GDM1 (cell line): ENCODE measurements at regions not wholly inside any gene's neighbourhood (a gene's known extent, or its start where the extent isn't known, plus 50 kb on each side); places are given as distances from the start of the nearest gene placed in this dataset.
"Not testable (repeated sequence)": the region's sequence is repeated elsewhere in the genome, so short reads cannot be mapped to it uniquely, and the experiment has no call there.

Experiments used
- DNase-seq: peaks from one replicate; lab custom pipeline; 2025; lab: John Stamatoyannopoulos, UW

DNA sequence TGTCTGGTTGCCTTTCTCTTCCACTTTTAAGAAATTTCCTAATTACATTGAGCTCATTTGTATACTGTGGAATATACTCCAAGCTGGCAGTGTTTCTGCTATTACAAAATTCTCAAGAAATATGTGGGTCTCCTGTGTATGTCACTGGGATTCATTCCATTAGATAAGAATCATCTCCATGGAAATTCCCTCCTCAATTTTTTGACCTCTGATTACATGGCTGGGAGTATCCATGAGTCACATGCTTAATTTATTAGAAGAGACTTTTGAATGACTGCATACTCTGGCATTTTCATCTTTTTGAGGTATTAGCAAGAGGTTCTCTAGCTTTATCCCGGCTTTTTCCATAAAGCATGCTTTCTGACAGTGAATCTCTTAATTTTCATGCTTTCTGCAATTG, 665.5 kb upstream of the CNTNAP5 start:
- no peak for DNase-seq

DNA sequence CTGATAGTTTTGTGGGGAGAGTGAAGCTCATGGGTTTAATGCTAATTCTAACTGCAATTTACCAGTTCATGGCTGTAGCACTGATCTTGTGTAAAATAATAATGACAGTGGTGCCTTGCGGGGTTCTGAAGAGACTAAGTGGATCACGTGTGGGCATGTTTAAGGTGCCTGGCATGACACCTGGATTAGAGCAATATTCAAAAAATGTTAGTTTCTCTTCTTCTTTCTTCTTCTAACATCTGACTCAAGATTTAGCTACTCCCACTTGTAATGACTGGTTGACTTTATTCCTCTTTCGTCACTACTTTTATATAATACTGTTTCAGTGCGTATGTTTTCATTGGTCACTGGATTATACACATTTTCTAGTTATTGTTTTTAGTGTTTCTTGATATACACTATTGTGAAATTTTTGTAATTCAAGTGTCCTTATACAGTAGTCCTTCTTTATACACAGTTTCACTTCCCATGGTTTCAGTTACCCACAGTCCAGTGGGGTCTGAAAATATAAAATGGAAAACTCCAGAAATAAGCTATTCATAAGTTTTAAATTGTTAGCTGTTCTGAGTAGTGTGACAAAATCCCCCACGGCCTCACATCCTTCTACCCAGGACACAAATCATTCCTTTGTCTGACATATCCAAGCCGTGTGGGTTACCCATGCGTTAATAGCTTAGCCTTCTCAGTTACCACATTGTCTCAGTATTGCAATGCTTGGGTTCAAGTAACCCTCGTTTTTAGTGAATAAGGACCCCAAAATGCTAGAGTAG, 662.2 kb upstream of the CNTNAP5 start:
- DNase-seq: no peak

DNA sequence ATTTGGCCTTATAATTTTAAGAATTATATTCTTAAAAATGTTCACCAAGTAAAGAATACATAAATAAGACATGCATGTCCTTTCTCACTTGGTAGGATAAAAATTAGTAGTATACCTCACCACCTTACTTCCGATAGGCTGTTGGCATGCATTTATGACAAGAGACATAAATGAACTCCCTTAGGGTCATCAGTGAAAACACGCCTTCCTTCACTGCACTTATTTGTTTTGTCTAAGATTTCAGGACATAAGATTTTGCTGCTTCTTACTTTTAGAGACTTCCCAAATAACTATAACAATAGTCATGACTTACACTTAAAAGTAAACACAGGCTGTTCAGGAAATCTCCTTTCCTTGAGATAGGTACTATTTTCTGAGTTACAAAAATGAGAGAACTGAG, 661.3 kb upstream of the CNTNAP5 start:
- DNase-seq: no peak

- DNase-seq: no peak
Measured at GRCh38 chr2:123364243-123364896, 660.7 kb upstream of the CNTNAP5 start.

DNA sequence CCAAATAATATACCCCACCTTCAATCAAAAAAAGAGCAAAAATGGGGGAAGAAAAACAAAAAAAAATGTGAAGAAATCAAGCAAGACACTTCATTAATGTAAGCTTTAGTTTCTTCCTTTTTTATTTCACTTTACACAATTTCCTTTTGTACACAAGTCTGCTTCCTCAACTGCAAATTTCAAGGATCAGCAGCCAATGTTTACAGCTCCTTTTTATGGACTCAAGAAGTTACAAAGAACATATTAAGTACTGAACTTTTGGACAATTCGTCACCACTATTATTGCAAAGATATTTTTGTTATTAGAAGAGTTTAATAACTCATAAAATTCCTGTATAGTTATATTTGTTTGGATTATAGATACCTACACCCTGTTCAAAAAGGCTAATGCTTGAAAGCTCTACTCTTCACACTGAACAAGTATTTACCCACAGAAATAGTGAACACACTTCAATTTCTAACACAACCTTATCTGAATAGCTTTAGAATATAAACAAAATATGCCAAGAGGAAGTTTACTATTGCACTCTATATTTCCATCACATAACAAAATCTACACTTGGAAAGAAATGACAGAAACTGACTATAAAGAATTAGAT, 658.7 kb upstream of the CNTNAP5 start:
- no peak for DNase-seq

GRCh38 chr2:123370186-123370585, 654.9 kb upstream of the CNTNAP5 start:
- no peak for DNase-seq

DNA sequence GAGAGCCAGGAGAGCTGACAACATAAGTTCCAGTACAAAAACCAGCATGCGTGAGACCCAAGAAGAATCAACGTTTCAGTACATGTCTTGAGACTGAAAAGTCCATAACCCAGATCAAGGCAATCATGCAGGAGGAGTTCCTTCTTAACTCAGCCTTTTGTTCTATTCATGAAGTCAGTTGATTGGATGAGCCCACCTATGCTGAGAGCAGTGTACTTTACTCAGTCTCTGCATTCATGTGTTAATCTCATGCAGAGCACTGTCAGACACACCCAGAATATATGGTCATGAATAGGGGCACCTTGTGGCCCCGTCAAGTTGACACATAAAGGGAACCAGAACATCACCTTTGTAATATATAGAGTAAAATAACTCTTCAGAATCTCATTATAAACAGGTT, 653.6 kb upstream of the CNTNAP5 start:
- DNase-seq: no peak

DNA sequence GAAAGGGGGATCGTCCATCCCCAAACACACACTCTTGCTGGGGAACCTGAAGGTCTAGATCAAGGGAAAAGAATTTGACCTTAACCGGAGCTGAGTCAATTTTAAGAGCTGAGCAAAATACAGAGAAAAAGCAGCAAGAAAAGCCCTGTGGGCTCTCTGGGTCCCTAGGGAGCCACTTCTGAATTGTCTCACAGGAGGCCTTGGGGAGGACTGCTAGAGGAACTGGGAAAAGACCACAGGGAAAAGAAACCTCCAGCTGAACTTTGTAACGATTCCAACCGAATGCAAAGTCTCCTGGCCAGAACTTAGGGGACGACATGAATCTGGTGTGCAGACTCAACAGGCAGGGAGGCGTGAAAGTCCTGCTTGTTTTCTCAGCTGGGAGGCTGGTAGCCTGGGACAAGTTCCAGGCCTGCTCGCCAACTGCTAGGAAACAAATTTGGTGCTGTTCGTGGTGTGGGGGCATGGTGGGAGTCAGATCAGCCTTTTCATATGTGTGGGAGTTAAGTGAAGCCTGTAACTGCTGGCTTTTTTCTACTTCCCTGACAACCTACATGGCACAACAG, 644.6 kb upstream of the CNTNAP5 start:
- no peak for DNase-seq

DNA sequence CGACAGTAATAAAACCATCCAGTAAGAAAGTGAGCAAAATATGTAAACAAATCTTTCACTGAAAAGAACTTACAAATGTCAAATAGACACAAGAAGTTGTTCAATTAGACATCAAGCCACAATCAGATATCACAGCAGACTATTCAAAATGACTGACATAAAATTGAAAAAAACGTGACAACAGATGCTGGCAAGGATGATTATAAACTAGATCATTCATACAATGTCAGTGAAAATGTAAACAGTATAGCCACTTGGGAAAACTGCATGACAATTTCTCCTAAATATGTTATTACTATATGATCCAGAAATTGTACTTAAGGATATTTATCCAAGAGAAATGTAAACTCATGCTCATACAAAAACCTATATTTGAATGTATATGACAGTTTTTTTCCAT, 609.4 kb upstream of the CNTNAP5 start:
- no peak for DNase-seq

GRCh38 chr2:123419976-123420375, 605.1 kb upstream of the CNTNAP5 start:
- no peak for DNase-seq

DNA sequence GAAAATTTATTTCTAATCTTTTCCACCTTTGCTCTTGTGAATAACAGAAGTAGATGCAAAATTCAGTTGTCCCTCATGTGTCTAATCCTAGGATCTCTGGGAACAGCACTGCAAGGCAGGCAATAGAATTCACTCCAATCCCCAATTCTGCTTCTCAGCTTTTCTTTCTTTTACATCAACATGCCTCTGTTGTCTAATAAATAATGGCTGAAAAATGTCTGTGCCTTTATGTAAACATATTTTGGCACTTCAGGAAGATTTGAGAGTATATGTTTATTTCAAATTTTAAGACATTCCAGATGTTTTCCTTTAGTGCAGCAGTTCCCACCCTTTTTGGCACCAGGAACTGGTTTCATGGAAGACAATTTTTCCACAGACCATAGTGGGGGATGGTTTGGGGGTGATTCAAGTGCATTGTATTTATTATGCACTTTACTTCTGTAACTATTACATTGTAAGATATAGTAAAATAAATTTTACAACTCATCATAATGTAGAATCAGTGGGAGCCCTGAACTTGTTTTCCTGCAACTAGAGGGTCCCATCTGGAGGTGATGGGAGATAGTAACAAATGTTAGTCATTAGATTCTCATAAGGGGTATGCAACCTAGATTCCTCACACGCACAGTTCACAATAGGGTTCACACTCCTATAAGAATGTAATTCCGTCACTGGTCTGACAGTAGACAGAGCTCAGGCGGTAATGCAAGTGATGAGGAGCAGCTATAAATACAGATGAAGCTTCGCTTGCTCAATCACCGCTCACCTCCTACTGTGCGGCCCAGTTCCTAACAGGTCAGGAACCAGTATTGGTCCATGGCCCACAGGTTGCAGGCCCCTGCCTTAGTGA, 590.3 kb upstream of the CNTNAP5 start:
- DNase-seq: no peak

DNA sequence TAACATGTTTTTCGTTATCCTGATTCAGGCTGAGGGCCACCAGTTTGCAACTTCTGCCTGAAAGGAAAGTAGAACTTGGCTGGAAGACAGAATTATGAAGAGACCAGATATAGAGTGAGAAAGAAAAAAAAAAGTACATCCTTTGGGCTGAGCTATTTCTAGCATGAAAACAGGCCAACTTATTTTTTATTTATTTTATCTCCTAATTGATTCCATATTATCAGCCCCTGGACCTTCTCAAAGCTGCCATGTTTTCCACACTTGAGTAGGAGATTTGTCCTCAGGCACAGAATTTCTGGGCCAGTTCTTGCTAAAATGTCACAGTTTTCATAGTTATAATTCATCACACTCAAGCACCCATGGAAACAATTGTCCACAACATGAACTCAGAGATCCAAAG, 586.8 kb upstream of the CNTNAP5 start:
- no peak for DNase-seq

DNA sequence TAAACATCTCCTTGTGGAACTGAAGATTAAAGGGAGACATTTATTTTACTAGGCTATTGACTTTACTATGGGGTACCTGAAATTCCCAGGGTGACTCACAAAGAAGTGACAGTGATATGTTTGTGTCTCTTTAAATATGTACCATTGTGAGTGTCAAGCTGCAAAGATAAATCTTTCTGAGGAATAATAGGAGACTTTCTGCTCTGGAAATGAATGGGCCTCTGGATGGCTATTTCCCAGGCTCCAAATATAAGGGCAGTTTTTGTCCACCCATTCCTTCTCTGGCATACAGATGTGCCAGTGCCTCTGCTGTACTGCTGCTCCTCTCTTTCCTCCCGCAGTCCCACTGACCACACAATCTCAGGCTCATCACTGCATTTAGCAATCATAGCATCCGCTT, 586.4 kb upstream of the CNTNAP5 start:
- DNase-seq: no peak

GRCh38 chr2:123448801-123449200, 576.3 kb upstream of the CNTNAP5 start:
- no peak for DNase-seq

- DNase-seq: no peak
Measured at GRCh38 chr2:123451542-123451941, 573.5 kb upstream of the CNTNAP5 start.

- DNase-seq: no peak
Measured at GRCh38 chr2:123453046-123453700, 571.9 kb upstream of the CNTNAP5 start.

DNA sequence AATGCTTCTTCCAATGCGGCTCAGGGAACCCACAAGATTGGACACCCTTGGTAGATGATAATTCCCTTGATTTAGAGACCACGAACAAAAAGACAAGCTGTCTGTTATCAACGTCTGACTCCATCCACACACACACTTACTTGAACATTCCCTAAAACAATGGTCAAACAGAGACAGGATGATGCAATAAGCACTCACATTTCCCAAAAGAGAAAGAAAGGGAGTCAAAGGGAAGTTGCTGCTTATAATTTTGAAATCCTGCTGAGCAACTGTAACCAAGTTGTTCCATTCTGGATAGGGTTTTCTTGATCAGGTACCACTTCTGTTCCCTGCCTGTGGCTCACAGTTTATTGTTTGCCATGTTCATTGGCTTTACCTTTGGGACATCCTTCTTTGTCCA, 571.3 kb upstream of the CNTNAP5 start:
- DNase-seq: no peak

DNA sequence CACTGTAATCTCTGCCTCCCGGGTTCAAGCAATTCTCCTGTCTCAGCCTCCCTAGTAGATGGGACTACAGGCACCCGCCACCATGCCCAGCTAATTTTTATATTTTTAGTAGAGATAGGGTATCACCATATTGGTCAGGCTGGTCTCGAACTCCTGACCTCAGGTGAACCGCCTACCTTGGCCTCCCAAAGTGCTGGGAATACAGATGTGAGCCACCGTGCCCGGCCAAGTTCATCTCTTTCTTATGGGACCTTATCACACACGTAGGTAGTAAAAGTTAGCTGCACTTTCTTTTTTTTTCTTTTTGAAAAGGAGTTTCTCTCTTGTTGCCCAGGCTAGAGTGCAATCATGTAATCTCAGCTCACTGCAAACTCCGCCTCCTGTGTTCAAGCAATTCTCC, 569.9 kb upstream of the CNTNAP5 start:
- not testable (repeated sequence) for DNase-seq

DNA sequence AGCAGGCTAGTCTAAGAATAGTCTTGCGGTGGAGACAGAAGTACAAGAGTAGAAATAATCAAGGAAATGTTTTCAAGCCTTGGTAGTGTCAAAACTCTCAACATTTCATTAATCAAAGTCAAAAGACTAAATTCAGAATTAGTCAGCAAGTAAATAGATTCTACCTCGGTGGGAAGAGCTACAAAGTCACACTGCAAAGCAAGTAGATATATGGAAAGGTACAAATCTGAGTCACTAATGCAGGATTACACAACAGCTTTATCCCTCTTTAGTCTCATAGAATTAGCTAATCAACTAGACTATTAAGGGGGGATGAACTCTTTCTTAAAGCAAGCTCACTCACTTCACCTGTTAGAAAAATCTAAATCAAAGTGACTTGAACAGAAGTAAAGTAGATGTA, 568.7 kb upstream of the CNTNAP5 start:
- DNase-seq: no peak

DNA sequence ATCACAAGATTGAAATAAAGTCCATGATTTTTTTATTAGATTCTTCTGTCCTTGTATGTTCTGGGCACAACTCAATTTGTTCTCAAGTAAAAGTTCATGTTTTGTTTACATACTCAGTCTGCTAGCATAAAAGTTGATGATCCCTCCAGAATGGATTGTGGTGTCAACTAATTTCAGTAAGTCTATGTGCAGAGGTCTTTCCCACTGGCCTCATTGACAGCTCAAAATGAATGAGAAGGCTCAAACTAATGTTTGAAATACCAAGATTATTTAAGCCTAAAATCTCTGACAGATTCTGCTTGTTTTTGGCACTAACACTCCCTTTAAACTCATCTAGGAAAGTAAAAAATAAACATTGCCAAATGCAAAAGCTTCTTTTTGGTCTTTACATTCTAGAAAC, 561.2 kb upstream of the CNTNAP5 start:
- DNase-seq: no peak

DNA sequence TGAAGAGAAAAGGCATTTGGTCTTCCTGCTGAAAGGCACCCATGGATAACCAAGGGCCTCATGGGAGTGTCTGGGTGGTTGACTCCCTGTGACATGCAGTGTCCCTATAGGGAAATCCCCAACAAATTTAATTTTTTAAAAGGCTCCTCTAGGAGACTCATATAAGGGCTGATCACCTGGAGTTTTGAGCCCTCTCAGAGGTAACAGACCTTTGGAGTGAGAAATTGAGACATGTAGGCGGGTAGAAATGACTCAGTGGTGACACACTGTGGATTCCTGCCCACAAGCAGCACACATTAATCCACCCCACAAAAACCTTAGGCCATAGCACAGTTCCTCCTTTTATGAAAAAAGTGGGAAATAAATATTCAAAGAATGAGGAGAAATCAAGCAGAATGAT, 557.0 kb upstream of the CNTNAP5 start:
- no peak for DNase-seq

- DNase-seq: no peak
Measured at GRCh38 chr2:123481406-123481805, 543.7 kb upstream of the CNTNAP5 start.
